Activated naive CD4-positive, alpha-beta T cell treated with anti-CD3 and anti-CD28 coated beads, Interleukin-2, amount 50 U/mL, for 72 hours (primary cell): ENCODE measurements at regions not wholly inside any gene's neighbourhood (a gene's known extent, or its start where the extent isn't known, plus 50 kb on each side); places are given as distances from the start of the nearest gene placed in this dataset.
A peak's percentile ranks its signal among the peaks of the same experiment; 100 is the strongest.

ENCODE experiments used
- ATAC-seq, 2 donors: fragments of 150-1000 bp; cut with Tn5 transposase; 2 replicates each; pipeline ENCODE4 v1.10.0; 2021; ENCODE audit warnings: mild to moderate bottlenecking in 2 of 2, moderate library complexity in 2 of 2
- DNase-seq, 2 donors: peaks; one replicate each; pipeline ENCODE4 v3.0.0; 2021 to 2022; ENCODE audit warnings: low spot score in 2 of 2
- H3K27ac Mint-ChIP-seq, 2 donors: one replicate each; pipeline ENCODE4 v1.8.0; 2022; ENCODE audit warnings: mild to moderate bottlenecking in 2 of 2, mixed read lengths in 2 of 2
- H3K36me3 Mint-ChIP-seq, 2 donors: one replicate each; pipeline ENCODE4 v1.8.0; 2022; ENCODE audit warnings: mixed read lengths in 2 of 2
- H3K9me3 Mint-ChIP-seq, 2 donors: one replicate each; pipeline ENCODE4 v1.8.0; 2022; ENCODE audit warnings: mixed read lengths in 2 of 2

DNA sequence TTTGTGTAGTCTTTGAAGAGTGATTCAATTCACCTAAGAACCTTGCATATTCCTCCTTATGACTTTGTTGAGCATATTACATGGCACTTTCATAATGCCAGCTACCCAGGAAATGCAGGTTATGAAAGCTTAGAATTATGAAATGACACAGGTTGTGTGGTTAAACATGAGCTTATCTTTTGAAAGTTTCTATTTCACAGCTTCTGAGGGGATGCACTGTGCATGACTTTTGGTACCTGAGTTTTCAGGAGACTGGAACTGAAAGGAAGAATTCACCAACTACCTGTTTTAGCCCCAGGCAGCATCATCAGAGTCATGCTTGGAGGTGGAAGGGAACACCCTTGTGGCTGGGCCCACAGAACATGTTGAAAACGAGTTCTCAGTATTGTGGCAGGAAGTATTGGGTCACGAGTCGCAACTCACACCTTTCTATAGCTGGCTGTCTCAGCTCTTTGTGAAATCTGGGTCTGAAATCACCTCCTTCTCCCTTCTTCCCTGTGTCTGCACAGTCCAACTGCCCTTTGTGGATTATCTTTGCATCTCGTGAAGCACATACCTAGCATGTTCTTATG, 228.2 kb downstream of the PTEN start:
- peaks cover 0 to 4% of the 10 kb centered on the region in 2 donors for H3K9me3 Mint-ChIP-seq
- DNase-seq, result peak; percentile 61 to 82
- ATAC-seq, result peak; percentile 93 to 96
- H3K27ac Mint-ChIP-seq, result peak overlapping the region; percentile 66 to 80
- no peaks in the 10 kb centered on the region for H3K36me3 Mint-ChIP-seq

DNA sequence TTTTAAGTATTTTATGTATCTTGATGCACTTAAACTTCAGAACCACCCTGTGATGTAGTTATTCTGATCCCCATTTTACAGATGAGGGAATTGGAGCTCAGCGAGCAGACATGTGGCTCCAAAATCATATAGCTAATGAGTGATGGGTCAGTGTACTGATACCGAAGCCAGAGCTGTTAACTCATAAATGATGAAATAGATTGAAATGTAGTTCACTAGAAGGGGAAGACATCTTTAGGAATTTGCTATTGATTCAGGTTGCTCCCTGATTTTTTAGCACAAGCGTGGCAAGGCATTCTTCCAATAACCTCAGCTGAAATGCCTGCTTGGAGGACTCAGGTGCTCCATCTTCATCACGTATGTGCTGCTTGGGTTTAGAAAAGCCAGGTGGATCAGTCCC, 228.8 kb downstream of the PTEN start:
- no peak for DNase-seq
- no peaks in the 10 kb centered on the region for H3K36me3 Mint-ChIP-seq

DNA sequence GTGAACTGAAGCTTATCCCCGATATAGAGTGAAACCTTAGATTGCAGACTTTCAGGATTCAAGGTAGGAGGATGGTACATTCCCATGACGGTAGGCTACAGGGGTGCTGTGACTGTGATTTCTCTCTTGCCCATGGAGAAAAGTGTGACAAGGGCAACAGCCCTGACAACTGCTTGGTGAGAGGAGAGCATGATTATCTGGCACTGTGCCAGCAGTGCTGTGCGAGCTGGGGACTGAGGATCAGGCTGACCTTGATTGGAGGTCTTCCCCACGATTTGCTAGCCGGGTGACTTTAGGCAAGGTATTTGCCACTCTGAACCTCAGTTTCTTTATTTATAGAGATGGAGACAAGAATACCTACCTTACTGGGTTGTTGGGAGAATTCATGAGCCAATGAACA, 229.5 kb downstream of the PTEN start:
- Mint-ChIP-seq H3K36me3 (no peaks in the 10 kb centered on the region), H3K9me3 (peaks cover 0 to 4% of the 10 kb centered on the region in 2 donors), H3K27ac (no peak overlapping the region)
- no peak for ATAC-seq
- no peak for DNase-seq

More for the DNA sequence above, 228.8 kb downstream of the PTEN start:
- Mint-ChIP-seq H3K27ac (no peak overlapping the region), H3K9me3 (peaks cover 0 to 4% of the 10 kb centered on the region in 2 donors)
- ATAC-seq, result no peak

DNA sequence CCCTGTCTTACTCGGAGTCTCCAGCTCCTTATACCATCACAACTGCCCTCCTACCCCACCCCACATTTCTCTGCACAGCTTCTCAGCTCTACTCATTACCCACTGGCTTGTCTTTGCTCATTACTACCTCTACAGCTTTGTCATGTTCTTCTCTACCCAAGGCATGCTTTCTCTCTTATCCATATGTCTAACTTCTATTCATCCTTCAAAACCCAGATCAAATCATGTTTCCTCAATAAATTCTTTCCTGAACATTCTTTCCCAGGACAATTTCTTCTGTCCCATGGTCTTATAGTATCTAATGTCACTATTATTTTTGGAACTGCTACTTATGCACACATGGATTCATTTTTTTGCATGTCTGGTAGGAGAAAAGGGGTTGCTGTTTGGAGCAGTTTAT, 231.4 kb downstream of the PTEN start:
- DNase-seq, result no peak
- no peaks in the 10 kb centered on the region for H3K36me3 Mint-ChIP-seq
- H3K9me3 Mint-ChIP-seq, result peaks cover 0 to 4% of the 10 kb centered on the region in 2 donors
- no peak overlapping the region for H3K27ac Mint-ChIP-seq
- no peak for ATAC-seq

DNA sequence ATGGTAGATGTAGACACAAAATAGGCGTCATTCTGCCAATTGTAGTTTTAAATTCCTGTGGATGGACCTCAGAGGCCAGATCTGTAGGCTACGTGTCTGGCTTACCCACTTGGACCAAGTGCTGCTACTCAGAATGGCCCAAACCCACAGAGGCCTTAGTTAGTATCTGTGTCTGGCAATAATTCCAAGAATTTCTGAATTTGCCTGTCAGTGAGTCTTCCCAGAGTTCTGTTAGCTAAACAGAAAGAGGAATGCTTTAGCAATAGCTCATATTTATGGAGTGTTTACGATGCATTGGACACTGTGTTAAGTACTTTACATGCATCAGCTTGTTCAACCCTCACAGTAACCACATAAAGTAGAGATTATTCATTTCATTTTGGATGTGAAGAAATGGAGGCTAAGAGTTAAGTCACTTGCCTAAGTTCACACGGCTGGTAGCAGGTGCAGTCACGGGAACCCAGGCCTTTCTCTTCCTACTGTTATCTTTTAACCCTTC, 231.8 kb downstream of the PTEN start:
- H3K9me3 Mint-ChIP-seq, result peaks cover 0 to 4% of the 10 kb centered on the region in 2 donors
- H3K36me3 Mint-ChIP-seq, result no peaks in the 10 kb centered on the region
- H3K27ac Mint-ChIP-seq, result no peak overlapping the region
- ATAC-seq (no peak), DNase-seq (no peak)

DNA sequence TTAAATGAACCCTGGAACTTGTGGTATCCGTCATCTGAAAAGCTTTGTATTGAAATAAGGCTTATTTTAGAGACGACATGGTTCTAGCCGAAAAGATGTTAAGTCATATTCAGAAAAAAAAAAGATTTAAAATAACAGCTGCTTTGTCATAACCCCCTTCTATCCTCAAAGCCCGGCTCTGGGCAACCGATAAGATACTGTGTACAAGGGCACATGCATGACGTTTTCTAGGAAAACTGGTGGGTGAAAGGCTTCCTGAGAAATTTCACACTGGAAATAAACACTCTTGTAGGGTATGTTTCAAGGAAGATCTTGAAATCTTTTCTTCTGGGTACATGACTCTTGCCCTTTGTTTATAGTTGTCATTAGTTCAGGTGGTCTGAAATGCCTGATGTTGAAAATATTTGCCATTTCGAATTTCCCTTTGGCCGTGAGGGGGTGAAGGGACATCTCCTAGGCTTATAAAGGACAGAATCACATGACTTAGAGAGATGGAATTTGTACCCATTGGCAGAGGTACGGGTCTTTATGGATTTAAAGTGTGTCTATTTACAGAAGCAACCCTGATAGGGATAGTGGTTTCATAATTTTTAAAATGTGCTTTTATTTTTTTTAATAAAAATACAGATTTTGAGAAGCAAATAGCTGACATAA, 232.5 kb downstream of the PTEN start:
- ATAC-seq (no peak), DNase-seq (no peak)
- Mint-ChIP-seq H3K9me3 (peaks cover 0 to 4% of the 10 kb centered on the region in 2 donors), H3K27ac (no peak overlapping the region), H3K36me3 (no peaks in the 10 kb centered on the region)

DNA sequence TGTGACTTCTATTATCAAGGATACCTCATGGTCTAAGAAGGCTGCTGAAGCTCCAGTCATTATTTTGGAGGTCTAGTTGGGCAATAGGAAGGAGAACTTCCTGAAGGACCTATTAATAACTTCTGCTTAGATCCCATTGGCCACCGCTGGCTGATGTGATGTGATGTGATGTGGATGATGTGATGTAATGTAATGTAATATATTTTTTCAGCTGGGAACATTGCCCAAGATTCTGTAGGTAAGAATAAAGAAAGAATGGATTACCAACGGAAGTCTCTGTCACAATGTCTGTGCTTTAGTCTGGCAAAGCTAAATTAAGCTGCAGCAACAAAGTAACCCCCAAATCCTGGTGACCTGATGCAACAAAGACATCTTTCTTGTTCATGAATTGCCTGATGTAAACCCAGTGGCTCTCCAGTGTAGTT, 233.7 kb downstream of the PTEN start:
- Mint-ChIP-seq H3K36me3 (no peaks in the 10 kb centered on the region), H3K27ac (no peak overlapping the region), H3K9me3 (peaks cover 0 to 4% of the 10 kb centered on the region in 2 donors)
- no peak for DNase-seq
- no peak for ATAC-seq

DNA sequence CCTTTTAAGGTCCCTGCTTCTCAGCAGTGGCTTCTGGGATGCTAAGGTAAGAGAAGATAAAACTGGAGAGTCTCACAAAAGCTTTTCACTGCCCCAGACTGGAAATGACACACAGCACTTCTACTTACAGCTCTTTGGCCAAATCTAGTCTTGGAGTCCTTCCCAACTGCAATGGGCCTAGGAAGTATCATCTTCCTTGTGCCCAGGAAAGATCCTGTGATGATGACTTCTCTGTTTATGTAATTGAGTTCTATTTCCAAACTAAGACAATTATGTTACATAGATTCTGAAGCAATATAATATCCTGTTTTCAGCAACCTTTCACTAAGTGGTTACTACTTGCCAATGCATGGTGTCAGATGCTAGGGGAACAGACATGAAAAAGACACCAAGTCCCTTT, 234.1 kb downstream of the PTEN start:
- H3K27ac Mint-ChIP-seq, result no peak overlapping the region

DNA sequence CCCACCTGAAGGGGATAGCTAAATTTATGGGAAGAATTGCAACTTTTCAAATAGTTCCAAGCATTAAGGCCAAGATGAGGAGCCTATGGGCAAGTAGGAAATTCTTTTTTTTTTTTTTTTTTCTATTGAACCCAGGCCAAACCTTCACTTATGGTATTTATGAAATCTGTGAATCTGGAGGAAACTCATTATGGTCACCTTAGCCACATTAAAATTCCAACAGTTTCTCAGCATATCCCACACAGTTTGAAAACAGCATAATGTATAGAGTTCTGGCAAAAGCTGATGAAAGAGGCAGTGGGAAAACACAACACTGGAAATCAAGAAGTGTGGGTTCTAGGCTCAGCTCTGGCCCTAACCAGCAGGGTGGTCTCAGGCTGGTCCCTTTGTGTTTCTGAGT, 236.9 kb downstream of the PTEN start:
- Mint-ChIP-seq H3K27ac (no peak overlapping the region), H3K9me3 (no peaks in the 10 kb centered on the region), H3K36me3 (no peaks in the 10 kb centered on the region)
- ATAC-seq, result no peak
- no peak for DNase-seq

More for the DNA sequence above, 234.1 kb downstream of the PTEN start:
- Mint-ChIP-seq H3K9me3 (peaks cover 0 to 4% of the 10 kb centered on the region in 2 donors), H3K36me3 (no peaks in the 10 kb centered on the region)
- no peak for DNase-seq
- ATAC-seq, result no peak

DNA sequence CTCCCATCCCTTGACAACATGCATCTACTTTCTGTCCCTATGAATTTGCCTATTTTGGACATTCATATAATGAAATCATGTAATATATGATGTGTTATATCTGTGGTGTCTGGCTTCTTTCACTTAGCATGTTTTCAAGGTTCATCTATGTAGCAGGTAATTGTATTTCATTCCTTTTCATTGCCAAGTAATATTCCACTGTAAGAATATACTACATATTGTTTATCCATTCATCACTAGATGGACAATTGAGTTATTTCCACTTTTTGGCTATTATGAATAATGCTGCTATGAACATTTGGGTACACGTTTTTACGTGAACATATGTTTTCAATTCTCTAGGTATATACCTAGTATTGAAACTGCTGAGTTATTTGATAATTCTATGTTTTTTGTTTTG, 238.2 kb downstream of the PTEN start:
- no peak for DNase-seq
- Mint-ChIP-seq H3K36me3 (no peaks in the 10 kb centered on the region), H3K9me3 (no peaks in the 10 kb centered on the region), H3K27ac (no peak overlapping the region)
- no peak for ATAC-seq

DNA sequence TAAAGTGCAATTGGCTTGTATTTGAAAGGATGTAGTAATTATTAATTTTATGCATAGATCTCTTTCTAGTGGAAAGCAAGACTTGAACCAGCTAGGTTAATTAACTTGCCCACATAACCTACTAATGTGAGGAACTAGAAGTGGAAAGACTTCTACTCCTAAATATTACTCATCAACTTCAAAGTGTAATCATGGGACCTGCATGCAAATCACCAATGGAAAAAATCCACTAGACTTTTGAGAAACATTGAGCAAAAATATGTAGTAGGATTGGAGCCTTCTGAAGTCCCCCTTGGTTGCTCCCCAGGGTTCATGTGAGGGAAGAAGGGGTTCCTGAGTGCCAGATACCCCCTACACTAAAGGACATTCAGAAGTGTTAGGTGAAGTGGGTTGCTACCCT, 240.2 kb downstream of the PTEN start:
- DNase-seq (no peak), ATAC-seq (no peak)
- peaks cover 0 to 4% of the 10 kb centered on the region in 2 donors for H3K9me3 Mint-ChIP-seq
- H3K27ac Mint-ChIP-seq, result no peak overlapping the region
- H3K36me3 Mint-ChIP-seq, result no peaks in the 10 kb centered on the region

DNA sequence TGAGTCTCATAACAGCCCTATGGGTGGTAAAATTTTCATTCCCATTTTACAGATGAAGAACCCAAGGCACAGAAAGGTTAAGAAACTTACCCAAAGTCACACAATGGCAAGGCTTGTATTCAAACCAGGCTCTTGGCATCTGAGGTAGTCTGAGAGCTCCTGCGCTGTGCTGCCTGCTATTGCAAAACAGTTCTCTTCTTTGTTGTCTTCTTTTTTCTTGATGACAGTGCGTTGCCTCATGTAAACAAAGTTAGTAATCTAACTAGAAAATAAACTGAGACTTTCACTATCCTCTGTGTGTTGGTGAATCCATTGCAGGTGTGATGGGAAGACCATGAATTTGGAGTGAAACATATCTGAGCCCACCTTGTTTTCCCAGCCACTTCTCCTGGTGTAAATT, 240.8 kb downstream of the PTEN start:
- no peak for DNase-seq
- H3K9me3 Mint-ChIP-seq, result peaks cover 0 to 4% of the 10 kb centered on the region in 2 donors
- H3K36me3 Mint-ChIP-seq, result no peaks in the 10 kb centered on the region
- no peak overlapping the region for H3K27ac Mint-ChIP-seq
- ATAC-seq, result no peak

DNA sequence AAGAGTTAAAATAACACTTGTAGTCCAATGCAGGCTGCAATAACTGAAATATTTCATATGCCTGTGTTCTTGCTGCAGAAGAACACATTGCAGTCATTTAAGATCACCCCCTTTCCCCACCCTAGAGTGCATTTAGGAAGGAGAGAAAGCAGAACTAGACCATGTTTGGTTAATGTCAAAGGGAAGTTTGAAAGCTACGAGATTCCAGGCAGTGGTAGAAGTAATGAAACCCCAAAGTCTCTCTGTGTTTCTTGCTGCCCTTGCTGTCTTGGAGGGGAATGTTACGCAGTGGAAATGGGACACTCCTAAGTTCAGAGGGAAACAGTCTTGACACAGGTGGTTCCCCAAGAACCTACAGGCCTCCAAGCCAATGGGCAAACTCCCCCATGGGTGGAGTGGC, 242.9 kb downstream of the PTEN start:
- DNase-seq (no peak), ATAC-seq (no peak)
- peaks cover 0 to 4% of the 10 kb centered on the region in 2 donors for H3K9me3 Mint-ChIP-seq
- H3K36me3 Mint-ChIP-seq, result no peaks in the 10 kb centered on the region
- no peak overlapping the region for H3K27ac Mint-ChIP-seq

DNA sequence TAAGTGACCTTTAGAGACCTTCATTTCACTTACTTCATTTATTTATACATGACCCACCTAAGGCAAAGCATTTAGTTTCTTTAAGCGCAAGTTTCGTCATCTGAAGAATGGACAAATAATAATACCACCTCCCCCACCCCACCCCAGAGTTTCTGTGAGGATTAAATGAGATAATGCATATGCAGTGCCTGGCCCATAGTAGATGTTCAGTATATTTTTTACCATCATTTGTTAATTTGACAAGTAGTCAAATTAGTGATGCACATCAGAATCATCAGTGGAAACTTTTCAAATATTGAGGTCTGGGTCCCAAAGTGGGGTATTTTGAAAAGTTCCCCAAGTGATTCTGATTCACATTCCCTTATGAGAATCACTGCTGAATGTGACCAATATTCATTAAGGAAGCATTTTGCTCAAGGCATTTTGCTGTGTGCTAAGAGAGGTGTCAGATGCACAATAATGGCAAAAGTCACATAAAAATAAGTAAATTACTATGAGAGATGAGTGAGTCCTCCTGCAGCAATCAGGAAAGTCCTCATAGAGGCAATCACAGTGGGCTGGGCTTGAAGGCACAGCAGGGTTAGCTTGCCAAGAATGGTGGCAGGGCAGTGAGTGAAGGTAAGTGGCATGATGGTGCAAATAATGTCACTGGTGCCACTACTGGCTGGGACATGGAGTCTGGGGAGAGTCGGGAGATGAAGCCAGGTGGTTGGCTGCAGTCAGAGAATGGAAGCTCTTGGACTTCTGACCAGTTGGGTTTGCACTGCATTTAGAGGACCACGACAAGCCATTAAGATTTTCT, 244.1 kb downstream of the PTEN start:
- ATAC-seq (no peak), DNase-seq (no peak)
- no peaks in the 10 kb centered on the region for H3K36me3 Mint-ChIP-seq
- no peak overlapping the region for H3K27ac Mint-ChIP-seq
- peaks cover 0 to 4% of the 10 kb centered on the region in 2 donors for H3K9me3 Mint-ChIP-seq

DNA sequence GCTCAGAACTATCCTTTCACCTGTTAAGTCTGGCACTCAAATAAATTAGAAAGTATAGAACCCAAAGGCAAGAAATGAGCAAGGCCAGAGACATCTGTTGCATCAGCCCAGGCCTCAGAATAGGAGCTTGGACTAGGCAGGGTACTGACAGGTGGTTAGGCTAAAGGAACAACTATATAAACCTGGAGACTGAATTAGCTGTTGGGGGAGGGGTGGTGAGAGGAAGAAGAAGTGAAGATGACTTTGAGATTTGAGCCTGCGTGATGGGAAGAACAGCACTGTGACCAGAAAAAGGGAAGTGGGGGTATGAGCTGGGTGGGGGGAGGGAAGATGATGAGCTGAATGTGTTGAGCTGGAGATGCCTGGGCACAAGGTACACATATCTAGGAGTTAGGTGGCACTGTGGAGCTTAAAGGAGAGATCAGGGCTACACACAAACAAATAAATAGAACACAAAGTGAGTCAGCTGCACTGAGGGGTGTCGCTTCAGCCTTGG, 244.7 kb downstream of the PTEN start:
- H3K36me3 Mint-ChIP-seq, result no peaks in the 10 kb centered on the region
- DNase-seq (no peak), ATAC-seq (no peak)
- H3K27ac Mint-ChIP-seq, result no peak overlapping the region
- peaks cover 0 to 4% of the 10 kb centered on the region in 2 donors for H3K9me3 Mint-ChIP-seq

DNA sequence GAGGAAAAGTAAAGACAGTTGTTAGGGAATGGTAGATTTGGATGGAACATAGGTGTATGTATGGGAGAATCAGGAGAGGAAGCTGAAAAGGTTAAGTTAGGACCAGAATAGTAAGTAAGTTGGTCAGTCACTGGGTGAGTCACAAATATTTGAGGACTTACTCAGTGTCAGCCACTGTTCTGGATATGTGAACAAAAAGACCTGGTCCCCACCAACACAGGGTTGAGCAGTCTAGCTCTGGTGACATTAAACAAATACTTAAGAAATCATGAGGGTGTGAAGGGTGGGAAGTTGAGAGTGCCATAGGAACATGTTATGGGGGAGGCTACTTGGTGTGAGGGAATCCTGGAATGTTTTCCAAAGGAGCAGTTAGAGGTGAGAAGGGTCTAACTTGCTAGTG, 246.9 kb downstream of the PTEN start:
- Mint-ChIP-seq H3K27ac (no peak overlapping the region), H3K36me3 (no peaks in the 10 kb centered on the region), H3K9me3 (peaks cover 0 to 4% of the 10 kb centered on the region in 2 donors)
- peak in 1 of 2 donors; percentile 73 for ATAC-seq
- DNase-seq, result no peak

DNA sequence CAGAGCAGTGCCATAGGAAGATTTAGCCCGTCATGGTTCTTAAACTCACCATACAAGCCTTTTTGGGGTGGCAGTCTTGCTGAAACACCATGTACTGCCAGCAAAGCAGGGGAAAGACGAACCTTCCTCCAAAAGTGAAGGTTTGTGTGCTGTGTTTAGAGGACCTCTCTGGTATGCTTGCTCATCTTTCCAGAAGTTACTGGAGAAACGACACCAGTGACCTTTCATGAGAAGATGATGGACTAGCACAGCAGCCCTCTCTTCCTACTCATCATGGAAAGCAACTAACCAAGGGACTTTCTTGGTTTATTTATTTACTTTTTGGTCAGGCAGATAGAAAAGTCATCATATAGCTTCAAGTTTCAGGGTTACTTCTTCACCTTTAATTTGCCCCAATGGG, 247.4 kb downstream of the PTEN start:
- no peak overlapping the region for H3K27ac Mint-ChIP-seq
- ATAC-seq, result peak in 1 of 2 donors; percentile 24
- H3K9me3 Mint-ChIP-seq, result peaks cover 0 to 4% of the 10 kb centered on the region in 2 donors
- no peak for DNase-seq
- no peaks in the 10 kb centered on the region for H3K36me3 Mint-ChIP-seq
